GM23248 (cell line): ENCODE measurements at regions not wholly inside any gene's neighbourhood (a gene's known extent, or its start where the extent isn't known, plus 50 kb on each side); places are given as distances from the start of the nearest gene placed in this dataset.

Source experiments
- DNase-seq: peaks from one replicate; pipeline ENCODE4 v3.0.0-alpha.2; 2015
- H2AFZ ChIP-seq: fragments of 200-600 bp; sonication (generic); 2 replicates; pipeline ENCODE4 v1.6.1; 2016; ENCODE audit warnings: antibody characterized with exemption
- H3F3A ChIP-seq: fragments of 200-600 bp; sonication (generic); 2 replicates; pipeline ENCODE4 v1.6.1; 2016; ENCODE audit warnings: mild to moderate bottlenecking, antibody characterized with exemption, mixed run types; ENCODE audit not compliant: insufficient read depth
- H3K27ac ChIP-seq: fragments of 200-600 bp; sonication (generic); 2 replicates; pipeline ENCODE4 v1.5.1; 2016; ENCODE audit warnings: mild to moderate bottlenecking
- H3K27me3 ChIP-seq: fragments of 200-600 bp; sonication (generic); replicated peaks from 2 replicates; pipeline ENCODE4 v1.6.1; 2016; ENCODE audit warnings: mild to moderate bottlenecking; ENCODE audit not compliant: insufficient read depth
- H3K36me3 ChIP-seq: fragments of 200-600 bp; sonication (generic); 2 replicates; pipeline ENCODE4 v1.6.1; 2016; ENCODE audit warnings: low read depth, mild to moderate bottlenecking
- H3K4me1 ChIP-seq: fragments of 200-600 bp; sonication (generic); 2 replicates; pipeline ENCODE4 v1.6.1; 2016; ENCODE audit warnings: mild to moderate bottlenecking; ENCODE audit not compliant: insufficient read depth
- H3K4me2 ChIP-seq: fragments of 200-600 bp; sonication (generic); one replicate; pipeline ENCODE4 v1.6.1; 2016; ENCODE audit warnings: mild to moderate bottlenecking; ENCODE audit not compliant: unreplicated experiment
- H3K4me3 ChIP-seq: fragments of 200-600 bp; sonication (generic); 2 replicates; pipeline ENCODE4 v1.5.1; 2016; ENCODE audit warnings: mild to moderate bottlenecking
- H3K79me2 ChIP-seq: fragments of 200-600 bp; sonication (generic); 2 replicates; pipeline ENCODE4 v1.6.1; 2016; ENCODE audit warnings: mild to moderate bottlenecking; ENCODE audit not compliant: insufficient read depth
- H3K9ac ChIP-seq: fragments of 200-600 bp; sonication (generic); 2 replicates; pipeline ENCODE4 v1.6.1; 2016; ENCODE audit warnings: mild to moderate bottlenecking
- H3K9me2 ChIP-seq: fragments of 200-600 bp; sonication (generic); 2 replicates; pipeline ENCODE4 v1.6.1; 2016; ENCODE audit warnings: mixed run types, mild to moderate bottlenecking, moderate library complexity; ENCODE audit not compliant: insufficient read depth
- H3K9me3 ChIP-seq: fragments of 200-600 bp; sonication (generic); one replicate; pipeline ENCODE4 v1.6.1; 2017; ENCODE audit warnings: low read depth
- H4K20me1 ChIP-seq: fragments of 200-600 bp; sonication (generic); 2 replicates; pipeline ENCODE4 v1.6.0; 2016; ENCODE audit not compliant: insufficient read depth
- EZH2 ChIP-seq: fragments of 200-600 bp; sonication (generic); IDR thresholded peaks from 2 replicates; pipeline ENCODE4 v1.6.1; 2018; ENCODE audit warnings: antibody characterized with exemption, mild to moderate bottlenecking; ENCODE audit not compliant: insufficient read depth, poor library complexity, severe bottlenecking
- EZH2phosphoT487 ChIP-seq: fragments of 200-600 bp; sonication (generic); IDR thresholded peaks from 2 replicates; pipeline ENCODE4 v1.6.1; 2018; ENCODE audit warnings: antibody characterized with exemption, moderate library complexity, mild to moderate bottlenecking, low read depth; ENCODE audit not compliant: insufficient read depth
- WGBS, 2 experiments: methylation state at CpG; one replicate each; pipeline ENCODE4 v1.1.6; 2015 to 2017; ENCODE audit warnings: low lambda C conversion rate in 2 of 2, low coverage in 1 of 2; ENCODE audit errors: missing lambda C conversion rate in 2 of 2; 5-methylcytosine and 5-hydroxymethylcytosine counted together
- in situ Hi-C: fragments of 300-500 bp; cut with MboI; formaldehyde crosslinking; loops from 2 replicates; pipeline ENCODE4 v1.15.0; 2020

GRCh38 chr4:123306769-123307168 lies 89.8 kb upstream of the SPRY1 start:
- no peak overlapping the region for H3K4me2 ChIP-seq
- H3K4me3 ChIP-seq, result no peak overlapping the region
- H3K9me3 ChIP-seq, result no peaks in the 10 kb centered on the region
- 86 to 94% methylated on average over 2 of the region's 2 CpGs for WGBS, 2 experiments
- no peak overlapping the region for H3K9ac ChIP-seq
- no peak for DNase-seq
- no peaks in the 10 kb centered on the region for H3K79me2 ChIP-seq
- no peaks in the 10 kb centered on the region for H3K9me2 ChIP-seq
- no peaks in the 10 kb centered on the region for H3F3A ChIP-seq
- no peaks in the 10 kb centered on the region for H3K36me3 ChIP-seq
- H3K27me3 ChIP-seq, result no peaks in the 10 kb centered on the region
- H3K27ac ChIP-seq, result no peak overlapping the region
- TF ChIP-seq EZH2phosphoT487 (no peak), EZH2 (no peak)
- no peak overlapping the region for H2AFZ ChIP-seq
- H3K4me1 ChIP-seq, result no peaks in the 10 kb centered on the region
- in situ Hi-C loops, result no loop called here
- H4K20me1 ChIP-seq, result no peaks in the 10 kb centered on the region

DNA sequence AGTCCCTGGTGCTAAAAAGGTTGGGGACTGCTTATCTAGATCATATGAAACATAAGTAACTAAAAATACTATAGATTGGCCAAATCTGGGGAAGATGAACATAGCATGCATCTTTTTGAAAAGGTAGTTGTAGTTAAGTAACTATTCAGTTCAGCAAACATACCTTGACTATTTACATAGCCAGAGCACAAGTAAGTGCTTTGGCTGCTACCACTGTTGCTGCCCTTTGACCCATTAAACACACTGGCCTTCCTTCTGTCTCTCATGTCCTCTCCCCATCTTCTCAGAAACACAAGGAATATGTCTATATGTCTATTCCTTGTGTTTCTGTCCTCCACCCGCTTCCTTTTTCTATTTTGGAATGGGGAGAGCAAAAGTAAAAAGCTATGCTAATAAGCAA lies 87.9 kb upstream of the SPRY1 start:
- TF ChIP-seq EZH2 (no peak), EZH2phosphoT487 (no peak)
- H3F3A ChIP-seq, result no peaks in the 10 kb centered on the region
- in situ Hi-C loops, result no loop called here
- H2AFZ ChIP-seq, result no peak overlapping the region
- H3K9me2 ChIP-seq, result no peaks in the 10 kb centered on the region
- H3K79me2 ChIP-seq, result no peaks in the 10 kb centered on the region
- H3K4me2 ChIP-seq, result no peak overlapping the region
- no peaks in the 10 kb centered on the region for H3K27me3 ChIP-seq
- H3K9ac ChIP-seq, result no peak overlapping the region
- H3K27ac ChIP-seq, result no peak overlapping the region
- no peaks in the 10 kb centered on the region for H3K36me3 ChIP-seq
- no peaks in the 10 kb centered on the region for H3K9me3 ChIP-seq
- WGBS, 2 experiments, result 96 to 98% methylated on average over 1 of the region's 1 CpG
- no peak for DNase-seq
- no peaks in the 10 kb centered on the region for H3K4me1 ChIP-seq
- no peak overlapping the region for H3K4me3 ChIP-seq
- no peaks in the 10 kb centered on the region for H4K20me1 ChIP-seq

- H2AFZ ChIP-seq, result no peak overlapping the region
- in situ Hi-C loops, result no loop called here
- H3K9me2 ChIP-seq, result no peaks in the 10 kb centered on the region
- no peaks in the 10 kb centered on the region for H4K20me1 ChIP-seq
- H3K27me3 ChIP-seq, result no peaks in the 10 kb centered on the region
- no peak overlapping the region for H3K27ac ChIP-seq
- no peak for TF ChIP-seq EZH2
- TF ChIP-seq EZH2phosphoT487, result no peak
- H3K79me2 ChIP-seq, result no peaks in the 10 kb centered on the region
- H3K4me1 ChIP-seq, result no peaks in the 10 kb centered on the region
- no peaks in the 10 kb centered on the region for H3F3A ChIP-seq
- no peak overlapping the region for H3K9ac ChIP-seq
- H3K4me3 ChIP-seq, result no peak overlapping the region
- no peaks in the 10 kb centered on the region for H3K36me3 ChIP-seq
- WGBS, 2 experiments, result 95 to 100% methylated on average over 1 of the region's 1 CpG
- no peaks in the 10 kb centered on the region for H3K9me3 ChIP-seq
- no peak for DNase-seq
- no peak overlapping the region for H3K4me2 ChIP-seq
Observed at GRCh38 chr4:123312116-123312515, 84.5 kb upstream of the SPRY1 start.

GRCh38 chr4:123312951-123313592 lies 83.5 kb upstream of the SPRY1 start:
- Histone ChIP-seq H3K27ac (no peak overlapping the region), H3K9ac (no peak overlapping the region), H3K36me3 (no peaks in the 10 kb centered on the region), H3K9me3 (no peaks in the 10 kb centered on the region), H3K4me3 (no peak overlapping the region), H3K79me2 (no peaks in the 10 kb centered on the region), H3K4me2 (no peak overlapping the region), H3K27me3 (no peaks in the 10 kb centered on the region), H3K9me2 (no peaks in the 10 kb centered on the region), H3K4me1 (no peaks in the 10 kb centered on the region), H4K20me1 (no peaks in the 10 kb centered on the region), H3F3A (no peaks in the 10 kb centered on the region), H2AFZ (no peak overlapping the region)
- TF ChIP-seq EZH2phosphoT487 (no peak), EZH2 (no peak)
- no peak for DNase-seq
- WGBS, 2 experiments, result 91 to 93% methylated on average over 10 of the region's 10 CpGs
- in situ Hi-C loops, result no loop called here

DNA sequence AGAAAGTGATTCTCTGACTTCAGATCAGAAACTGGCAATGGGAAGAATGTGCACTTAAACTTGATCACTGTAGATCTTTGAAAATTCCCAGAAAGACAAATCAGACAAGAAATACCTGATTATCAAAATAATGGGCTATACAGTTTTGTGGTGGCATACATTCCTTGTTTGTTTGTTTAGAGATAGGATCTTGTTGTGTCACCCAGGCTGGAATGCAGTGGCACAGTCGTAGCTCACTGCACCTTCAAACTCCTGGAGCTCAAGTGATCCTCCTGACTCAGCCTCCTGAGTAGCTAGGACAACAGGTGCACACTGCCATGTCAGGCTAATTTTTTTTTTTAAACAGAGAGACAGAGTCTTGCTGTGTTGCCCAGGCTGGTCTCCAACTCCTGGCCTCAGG lies 81.0 kb upstream of the SPRY1 start:
- peaks cover 3% of the 10 kb centered on the region; the same call in 1 of the 2 replicates for H3K4me1 ChIP-seq
- in situ Hi-C loops, result no loop called here
- H3K79me2 ChIP-seq, result no peaks in the 10 kb centered on the region
- no peaks in the 10 kb centered on the region for H4K20me1 ChIP-seq
- no peaks in the 10 kb centered on the region for H3K9me2 ChIP-seq
- no peaks in the 10 kb centered on the region for H3K9me3 ChIP-seq
- H3K4me3 ChIP-seq, result no peak overlapping the region
- WGBS, 2 experiments, result 89 to 100% methylated on average over 1 of the region's 1 CpG
- H3K27me3 ChIP-seq, result no peaks in the 10 kb centered on the region
- no peak overlapping the region for H2AFZ ChIP-seq
- H3K36me3 ChIP-seq, result no peaks in the 10 kb centered on the region
- no peaks in the 10 kb centered on the region for H3F3A ChIP-seq
- H3K9ac ChIP-seq, result no peak overlapping the region
- H3K27ac ChIP-seq, result no peak overlapping the region
- no peak for TF ChIP-seq EZH2
- TF ChIP-seq EZH2phosphoT487, result no peak
- no peak for DNase-seq
- H3K4me2 ChIP-seq, result no peak overlapping the region
